ENCODE measurements at regions not wholly inside any gene's neighbourhood (a gene's known extent, or its start where the extent isn't known, plus 50 kb on each side); places are given as distances from the start of the nearest gene placed in this dataset.

DNA sequence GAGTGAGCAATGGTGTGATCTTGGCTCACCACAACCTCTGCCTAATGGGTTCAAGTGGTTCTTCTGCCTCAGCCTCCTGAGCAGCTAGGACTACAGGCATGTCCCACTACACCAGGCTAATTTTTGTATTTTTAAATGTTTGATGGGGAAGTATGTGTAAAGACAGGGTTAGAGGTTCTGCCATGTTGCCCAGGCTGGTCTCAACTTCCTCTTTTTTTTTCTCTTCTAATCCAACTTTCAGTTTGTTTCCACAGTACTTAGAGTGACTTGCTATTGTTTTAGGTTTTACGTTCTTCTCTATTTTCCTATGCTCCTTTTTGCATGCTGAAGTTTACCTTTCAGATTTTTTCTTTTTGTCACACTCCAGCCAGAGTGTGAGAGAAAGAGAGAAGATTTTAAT is 1433.0 kb downstream of the UQCRFS1 start:
- TF ChIP-seq POLR2A (IDR thresholded peaks at IDR 0.05; ENCODE audit: low read length) (no peak), EP300 (IDR thresholded peaks at IDR 0.05) (no peak), CHD2 (IDR thresholded peaks at IDR 0.05; ENCODE audit: low read length, partially characterized antibody) (no peak), POLR2AphosphoS2 (conservative IDR thresholded peaks at IDR 0.05; ENCODE audit: low read length) (no peak), RARB (CRISPR knock-in tag; IDR thresholded peaks at IDR 0.05) (no peak)
- TF ChIP-seq, protein P1, sequence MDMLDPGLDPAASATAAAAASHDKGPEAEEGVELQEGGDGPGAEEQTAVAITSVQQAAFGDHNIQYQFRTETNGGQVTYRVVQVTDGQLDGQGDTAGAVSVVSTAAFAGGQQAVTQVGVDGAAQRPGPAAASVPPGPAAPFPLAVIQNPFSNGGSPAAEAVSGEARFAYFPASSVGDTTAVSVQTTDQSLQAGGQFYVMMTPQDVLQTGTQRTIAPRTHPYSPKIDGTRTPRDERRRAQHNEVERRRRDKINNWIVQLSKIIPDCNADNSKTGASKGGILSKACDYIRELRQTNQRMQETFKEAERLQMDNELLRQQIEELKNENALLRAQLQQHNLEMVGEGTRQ (IDR thresholded peaks at IDR 0.05): no peak
- TF ChIP-seq, protein P2, sequence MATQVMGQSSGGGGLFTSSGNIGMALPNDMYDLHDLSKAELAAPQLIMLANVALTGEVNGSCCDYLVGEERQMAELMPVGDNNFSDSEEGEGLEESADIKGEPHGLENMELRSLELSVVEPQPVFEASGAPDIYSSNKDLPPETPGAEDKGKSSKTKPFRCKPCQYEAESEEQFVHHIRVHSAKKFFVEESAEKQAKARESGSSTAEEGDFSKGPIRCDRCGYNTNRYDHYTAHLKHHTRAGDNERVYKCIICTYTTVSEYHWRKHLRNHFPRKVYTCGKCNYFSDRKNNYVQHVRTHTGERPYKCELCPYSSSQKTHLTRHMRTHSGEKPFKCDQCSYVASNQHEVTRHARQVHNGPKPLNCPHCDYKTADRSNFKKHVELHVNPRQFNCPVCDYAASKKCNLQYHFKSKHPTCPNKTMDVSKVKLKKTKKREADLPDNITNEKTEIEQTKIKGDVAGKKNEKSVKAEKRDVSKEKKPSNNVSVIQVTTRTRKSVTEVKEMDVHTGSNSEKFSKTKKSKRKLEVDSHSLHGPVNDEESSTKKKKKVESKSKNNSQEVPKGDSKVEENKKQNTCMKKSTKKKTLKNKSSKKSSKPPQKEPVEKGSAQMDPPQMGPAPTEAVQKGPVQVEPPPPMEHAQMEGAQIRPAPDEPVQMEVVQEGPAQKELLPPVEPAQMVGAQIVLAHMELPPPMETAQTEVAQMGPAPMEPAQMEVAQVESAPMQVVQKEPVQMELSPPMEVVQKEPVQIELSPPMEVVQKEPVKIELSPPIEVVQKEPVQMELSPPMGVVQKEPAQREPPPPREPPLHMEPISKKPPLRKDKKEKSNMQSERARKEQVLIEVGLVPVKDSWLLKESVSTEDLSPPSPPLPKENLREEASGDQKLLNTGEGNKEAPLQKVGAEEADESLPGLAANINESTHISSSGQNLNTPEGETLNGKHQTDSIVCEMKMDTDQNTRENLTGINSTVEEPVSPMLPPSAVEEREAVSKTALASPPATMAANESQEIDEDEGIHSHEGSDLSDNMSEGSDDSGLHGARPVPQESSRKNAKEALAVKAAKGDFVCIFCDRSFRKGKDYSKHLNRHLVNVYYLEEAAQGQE (IDR thresholded peaks at IDR 0.05): no peak
- TF ChIP-seq, protein P3, sequence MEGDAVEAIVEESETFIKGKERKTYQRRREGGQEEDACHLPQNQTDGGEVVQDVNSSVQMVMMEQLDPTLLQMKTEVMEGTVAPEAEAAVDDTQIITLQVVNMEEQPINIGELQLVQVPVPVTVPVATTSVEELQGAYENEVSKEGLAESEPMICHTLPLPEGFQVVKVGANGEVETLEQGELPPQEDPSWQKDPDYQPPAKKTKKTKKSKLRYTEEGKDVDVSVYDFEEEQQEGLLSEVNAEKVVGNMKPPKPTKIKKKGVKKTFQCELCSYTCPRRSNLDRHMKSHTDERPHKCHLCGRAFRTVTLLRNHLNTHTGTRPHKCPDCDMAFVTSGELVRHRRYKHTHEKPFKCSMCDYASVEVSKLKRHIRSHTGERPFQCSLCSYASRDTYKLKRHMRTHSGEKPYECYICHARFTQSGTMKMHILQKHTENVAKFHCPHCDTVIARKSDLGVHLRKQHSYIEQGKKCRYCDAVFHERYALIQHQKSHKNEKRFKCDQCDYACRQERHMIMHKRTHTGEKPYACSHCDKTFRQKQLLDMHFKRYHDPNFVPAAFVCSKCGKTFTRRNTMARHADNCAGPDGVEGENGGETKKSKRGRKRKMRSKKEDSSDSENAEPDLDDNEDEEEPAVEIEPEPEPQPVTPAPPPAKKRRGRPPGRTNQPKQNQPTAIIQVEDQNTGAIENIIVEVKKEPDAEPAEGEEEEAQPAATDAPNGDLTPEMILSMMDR (IDR thresholded peaks at IDR 0.05): no peak
- TF ChIP-seq, protein P4, sequence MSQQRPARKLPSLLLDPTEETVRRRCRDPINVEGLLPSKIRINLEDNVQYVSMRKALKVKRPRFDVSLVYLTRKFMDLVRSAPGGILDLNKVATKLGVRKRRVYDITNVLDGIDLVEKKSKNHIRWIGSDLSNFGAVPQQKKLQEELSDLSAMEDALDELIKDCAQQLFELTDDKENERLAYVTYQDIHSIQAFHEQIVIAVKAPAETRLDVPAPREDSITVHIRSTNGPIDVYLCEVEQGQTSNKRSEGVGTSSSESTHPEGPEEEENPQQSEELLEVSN (IDR thresholded peaks at IDR 0.05; ENCODE audit: borderline replicate concordance, low read depth): no peak

Data from A549 (cell line).